Chondrocyte (in vitro differentiated cells): ENCODE measurements at regions not wholly inside any gene's neighbourhood (a gene's known extent, or its start where the extent isn't known, plus 50 kb on each side); places are given as distances from the start of the nearest gene placed in this dataset.
"Not testable (repeated sequence)": the region's sequence is repeated elsewhere in the genome, so short reads cannot be mapped to it uniquely, and the experiment has no call there.

ENCODE experiments used
- DNase-seq: peaks from one replicate; pipeline ENCODE4 v3.0.0; 2021; ENCODE audit warnings: mixed read lengths, low spot score
- H3K27ac Mint-ChIP-seq: one replicate; pipeline ENCODE4 v1.8.0; 2021; ENCODE audit warnings: mild to moderate bottlenecking, moderate library complexity, mixed read lengths; ENCODE audit not compliant: unreplicated experiment
- H3K27me3 Mint-ChIP-seq: 2 replicates; pipeline ENCODE4 v1.8.0; 2021; ENCODE audit warnings: low read depth, mixed read lengths
- H3K36me3 Mint-ChIP-seq: 2 replicates; pipeline ENCODE4 v1.8.0; 2021; ENCODE audit warnings: low read depth, mixed read lengths
- H3K4me1 Mint-ChIP-seq: 2 replicates; pipeline ENCODE4 v1.8.0; 2021; ENCODE audit warnings: low read depth, mild to moderate bottlenecking, mixed read lengths
- H3K4me3 Mint-ChIP-seq: one replicate; pipeline ENCODE4 v1.8.0; 2021; ENCODE audit warnings: mild to moderate bottlenecking, moderate library complexity, mixed read lengths; ENCODE audit not compliant: unreplicated experiment
- H3K9me3 Mint-ChIP-seq: 2 replicates; pipeline ENCODE4 v1.8.0; 2021; ENCODE audit warnings: low read depth, mixed read lengths
- TF ChIP-seq, protein P1 (sequence below): fragments of 200-600 bp; sonication (generic); IDR thresholded peaks from 2 replicates; pipeline ENCODE4 v1.5.0; 2021; ENCODE audit warnings: antibody characterized with exemption, mild to moderate bottlenecking, moderate library complexity

GRCh38 chr18:57947117-57947516 is 96.9 kb upstream of the NEDD4L start:
- no peaks in the 10 kb centered on the region for H3K27me3 Mint-ChIP-seq
- no peaks in the 10 kb centered on the region for H3K9me3 Mint-ChIP-seq
- H3K4me3 Mint-ChIP-seq = no peak overlapping the region
- no peak for DNase-seq
- TF ChIP-seq, protein P1, sequence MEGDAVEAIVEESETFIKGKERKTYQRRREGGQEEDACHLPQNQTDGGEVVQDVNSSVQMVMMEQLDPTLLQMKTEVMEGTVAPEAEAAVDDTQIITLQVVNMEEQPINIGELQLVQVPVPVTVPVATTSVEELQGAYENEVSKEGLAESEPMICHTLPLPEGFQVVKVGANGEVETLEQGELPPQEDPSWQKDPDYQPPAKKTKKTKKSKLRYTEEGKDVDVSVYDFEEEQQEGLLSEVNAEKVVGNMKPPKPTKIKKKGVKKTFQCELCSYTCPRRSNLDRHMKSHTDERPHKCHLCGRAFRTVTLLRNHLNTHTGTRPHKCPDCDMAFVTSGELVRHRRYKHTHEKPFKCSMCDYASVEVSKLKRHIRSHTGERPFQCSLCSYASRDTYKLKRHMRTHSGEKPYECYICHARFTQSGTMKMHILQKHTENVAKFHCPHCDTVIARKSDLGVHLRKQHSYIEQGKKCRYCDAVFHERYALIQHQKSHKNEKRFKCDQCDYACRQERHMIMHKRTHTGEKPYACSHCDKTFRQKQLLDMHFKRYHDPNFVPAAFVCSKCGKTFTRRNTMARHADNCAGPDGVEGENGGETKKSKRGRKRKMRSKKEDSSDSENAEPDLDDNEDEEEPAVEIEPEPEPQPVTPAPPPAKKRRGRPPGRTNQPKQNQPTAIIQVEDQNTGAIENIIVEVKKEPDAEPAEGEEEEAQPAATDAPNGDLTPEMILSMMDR = no peak
- H3K36me3 Mint-ChIP-seq = no peaks in the 10 kb centered on the region
- H3K27ac Mint-ChIP-seq = no peak overlapping the region
- peaks cover 9% of the 10 kb centered on the region for H3K4me1 Mint-ChIP-seq

GRCh38 chr18:57943723-57944122 is 100.3 kb upstream of the NEDD4L start:
- Mint-ChIP-seq H3K27me3 (no peaks in the 10 kb centered on the region), H3K27ac (no peak overlapping the region), H3K4me1 (peaks cover 14% of the 10 kb centered on the region), H3K9me3 (no peaks in the 10 kb centered on the region), H3K4me3 (no peak overlapping the region), H3K36me3 (no peaks in the 10 kb centered on the region)
- TF ChIP-seq, protein P1 = no peak
- no peak for DNase-seq

DNA sequence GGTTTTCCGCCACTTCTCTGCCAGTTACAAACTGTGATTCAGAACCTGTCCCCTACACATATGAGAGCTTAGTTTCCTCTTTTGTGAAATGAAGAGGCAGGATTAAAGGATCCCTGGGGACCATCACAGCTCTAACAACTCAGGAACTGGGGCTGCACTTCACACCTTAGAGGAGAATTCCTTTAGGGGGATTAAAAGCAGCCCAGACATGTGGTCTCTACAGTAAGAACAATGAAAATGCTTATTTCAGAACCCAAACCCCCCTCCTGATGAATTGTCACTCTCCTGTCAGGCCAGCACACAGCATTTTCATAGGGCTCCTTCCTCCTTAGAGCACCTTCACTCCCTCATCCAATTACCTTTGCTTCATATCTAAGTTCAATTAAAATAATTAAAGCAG is 101.5 kb upstream of the NEDD4L start:
- no peaks in the 10 kb centered on the region for H3K36me3 Mint-ChIP-seq
- H3K4me3 Mint-ChIP-seq = no peak overlapping the region
- no peak overlapping the region for H3K27ac Mint-ChIP-seq
- peaks cover 14% of the 10 kb centered on the region for H3K4me1 Mint-ChIP-seq
- DNase-seq = no peak
- H3K9me3 Mint-ChIP-seq = no peaks in the 10 kb centered on the region
- H3K27me3 Mint-ChIP-seq = no peaks in the 10 kb centered on the region
- TF ChIP-seq, protein P1 = no peak

GRCh38 chr18:57941841-57942489 is 102.1 kb upstream of the NEDD4L start:
- Mint-ChIP-seq H3K36me3 (no peaks in the 10 kb centered on the region), H3K4me3 (no peak overlapping the region), H3K9me3 (no peaks in the 10 kb centered on the region), H3K27me3 (no peaks in the 10 kb centered on the region), H3K27ac (no peak overlapping the region), H3K4me1 (peaks cover 14% of the 10 kb centered on the region)
- TF ChIP-seq, protein P1 = no peak
- DNase-seq = no peak

DNA sequence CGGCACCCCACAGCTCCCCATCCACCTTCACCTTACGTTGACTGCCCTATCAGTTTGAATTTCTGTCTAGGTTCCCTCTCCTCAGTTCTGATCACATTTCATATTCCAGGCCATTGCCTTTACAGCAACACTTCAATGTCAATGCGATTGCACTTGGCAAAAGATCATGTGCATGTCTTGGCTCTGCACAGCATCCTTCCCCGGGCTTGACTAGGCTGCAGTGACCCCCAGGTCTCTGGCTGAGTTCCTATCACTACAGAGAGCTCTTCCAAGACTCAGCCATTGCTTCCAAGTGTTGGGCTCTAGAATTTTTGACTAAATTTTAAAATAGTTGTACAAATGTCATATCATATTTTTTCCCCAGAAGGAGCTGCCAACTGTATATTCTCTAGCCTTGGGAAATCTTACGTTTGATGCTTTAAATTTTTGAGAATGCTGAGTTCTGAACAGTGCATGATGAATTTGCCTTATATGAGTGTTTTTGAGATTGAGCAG is 103.8 kb upstream of the NEDD4L start:
- Mint-ChIP-seq H3K27me3 (no peaks in the 10 kb centered on the region), H3K36me3 (no peaks in the 10 kb centered on the region), H3K9me3 (no peaks in the 10 kb centered on the region), H3K27ac (no peak overlapping the region), H3K4me1 (peaks cover 10% of the 10 kb centered on the region), H3K4me3 (no peak overlapping the region)
- TF ChIP-seq, protein P1 = no peak
- no peak for DNase-seq

DNA sequence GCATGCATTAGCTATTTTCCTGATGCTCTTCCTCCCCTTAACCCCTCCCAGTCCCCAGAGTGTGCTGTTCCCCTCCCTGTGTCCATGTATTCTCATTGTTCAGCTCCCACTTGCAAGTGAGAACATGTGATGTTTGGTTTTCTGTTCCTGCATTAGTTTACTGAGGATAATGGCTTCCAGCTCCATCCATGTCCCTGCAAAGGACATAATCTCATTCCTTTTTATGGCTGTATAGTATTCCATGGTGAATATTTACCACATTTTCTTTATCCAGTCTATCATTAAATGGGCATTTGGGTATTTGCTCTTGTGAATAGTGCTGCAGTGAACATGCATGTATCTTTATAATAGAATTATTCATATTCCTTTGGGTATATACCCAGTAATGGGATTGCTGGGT is 109.7 kb upstream of the NEDD4L start:
- not testable (repeated sequence) for H3K9me3 Mint-ChIP-seq, H3K27ac Mint-ChIP-seq, DNase-seq, H3K36me3 Mint-ChIP-seq, H3K4me1 Mint-ChIP-seq, H3K4me3 Mint-ChIP-seq, H3K27me3 Mint-ChIP-seq
